ENCODE measurements at regions not wholly inside any gene's neighbourhood (a gene's known extent, or its start where the extent isn't known, plus 50 kb on each side); places are given as distances from the start of the nearest gene placed in this dataset.

- TF ChIP-seq POLR2A (IDR thresholded peaks at IDR 0.05), result no peak
- no peak for TF ChIP-seq CTCF (IDR thresholded peaks at IDR 0.05)
Measured at GRCh38 chr1:3955196-3955772, 55.2 kb upstream of the C1orf174 start.

Measured in tibial nerve (tissue), 3 donors.